Transverse colon (tissue), 4 donors: ENCODE measurements at regions not wholly inside any gene's neighbourhood (a gene's known extent, or its start where the extent isn't known, plus 50 kb on each side); places are given as distances from the start of the nearest gene placed in this dataset.

Source experiments
- CTCF ChIP-seq, 5 experiments: fragments of 200-600 bp in 3 of 5; fragments of 450-650 bp in 2 of 5; sonication (generic) in 3 of 5; IDR thresholded peaks; 1 replicate in 2 of 5; 2 replicates in 3 of 5; pipeline ENCODE4 v1.5.1; 2016 to 2017; ENCODE audit warnings: antibody characterized with exemption in 5 of 5, inconsistent platforms in 3 of 5, mild to moderate bottlenecking in 2 of 5, moderate library complexity in 1 of 5
- EP300 ChIP-seq: sonication (generic); formaldehyde crosslinking; IDR thresholded peaks from one replicate; pipeline ENCODE4 v1.6.1; 2017; ENCODE audit warnings: antibody characterized with exemption, low read depth
- POLR2A ChIP-seq: fragments of 450-650 bp; IDR thresholded peaks from one replicate; pipeline ENCODE4 v1.6.1; 2016; ENCODE audit warnings: antibody characterized with exemption, mild to moderate bottlenecking, moderate library complexity
- POLR2AphosphoS5 ChIP-seq, 3 donors: sonication (generic); formaldehyde crosslinking; IDR thresholded peaks; one replicate each; pipeline ENCODE4 v1.6.1; 2016; ENCODE audit warnings: antibody characterized with exemption in 3 of 3

- TF ChIP-seq POLR2A (peak; percentile 43), POLR2AphosphoS5 (IDR thresholded peaks at IDR 0.05) (peak; percentile 19 to 73 (median 51)), CTCF (IDR thresholded peaks at IDR 0.05) (no peak), EP300 (no peak)
Observed at GRCh38 chr4:148680884-148681283, 238.7 kb upstream of the NR3C2 start.
